ENCODE measurements at regions not wholly inside any gene's neighbourhood (a gene's known extent, or its start where the extent isn't known, plus 50 kb on each side); places are given as distances from the start of the nearest gene placed in this dataset.

GRCh38 chr9:31969552-31969951, 414.9 kb upstream of the ACO1 start:
- CTCF ChIA-PET, result no interaction called here
- no peak overlapping the region for H3K4me3 Mint-ChIP-seq
- H3K27ac Mint-ChIP-seq, result no peak overlapping the region

DNA sequence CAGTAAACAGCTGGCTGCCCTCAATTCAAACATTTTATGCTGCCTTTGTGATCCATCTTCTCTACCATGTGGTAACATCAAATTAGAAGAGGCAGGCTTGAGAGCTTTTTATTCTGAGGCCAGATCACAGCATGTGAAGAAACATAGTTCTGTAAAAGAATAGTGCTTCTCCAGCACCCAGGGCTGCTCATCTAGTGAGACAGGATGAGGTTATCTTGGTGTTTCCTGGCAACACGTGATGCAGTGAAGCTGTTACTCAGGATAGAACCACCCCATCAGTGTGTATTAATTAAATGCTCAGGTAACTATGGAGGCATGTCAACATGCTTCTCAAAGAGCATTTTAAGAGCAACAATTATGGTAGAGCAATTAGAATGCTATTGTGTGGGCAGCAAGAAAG, 400.5 kb upstream of the ACO1 start:
- no peaks in the 10 kb centered on the region for H3K27me3 Mint-ChIP-seq
- DNase-seq, result no peak
- no peaks in the 10 kb centered on the region for H3K36me3 Mint-ChIP-seq
- no peak overlapping the region for H3K27ac Mint-ChIP-seq
- CTCF ChIA-PET, result no interaction called here
- H3K9me3 Mint-ChIP-seq, result peaks cover 9% of the 10 kb centered on the region
- H3K4me3 Mint-ChIP-seq, result no peak overlapping the region
- no peaks in the 10 kb centered on the region for H3K4me1 Mint-ChIP-seq

More at GRCh38 chr9:31969552-31969951, 414.9 kb upstream of the ACO1 start:
- no peaks in the 10 kb centered on the region for H3K4me1 Mint-ChIP-seq
- H3K27me3 Mint-ChIP-seq, result no peaks in the 10 kb centered on the region
- no peak for DNase-seq
- H3K9me3 Mint-ChIP-seq, result no peaks in the 10 kb centered on the region
- no peaks in the 10 kb centered on the region for H3K36me3 Mint-ChIP-seq

- no peaks in the 10 kb centered on the region for H3K4me1 Mint-ChIP-seq
- H3K36me3 Mint-ChIP-seq, result no peaks in the 10 kb centered on the region
- H3K4me3 Mint-ChIP-seq, result no peak overlapping the region
- CTCF ChIA-PET, result no interaction called here
- DNase-seq, result no peak
- H3K27ac Mint-ChIP-seq, result no peak overlapping the region
- peaks cover 4% of the 10 kb centered on the region for H3K9me3 Mint-ChIP-seq
- H3K27me3 Mint-ChIP-seq, result no peaks in the 10 kb centered on the region
These were observed 388.1 kb upstream of the ACO1 start for GRCh38 chr9:31996331-31996730.

DNA sequence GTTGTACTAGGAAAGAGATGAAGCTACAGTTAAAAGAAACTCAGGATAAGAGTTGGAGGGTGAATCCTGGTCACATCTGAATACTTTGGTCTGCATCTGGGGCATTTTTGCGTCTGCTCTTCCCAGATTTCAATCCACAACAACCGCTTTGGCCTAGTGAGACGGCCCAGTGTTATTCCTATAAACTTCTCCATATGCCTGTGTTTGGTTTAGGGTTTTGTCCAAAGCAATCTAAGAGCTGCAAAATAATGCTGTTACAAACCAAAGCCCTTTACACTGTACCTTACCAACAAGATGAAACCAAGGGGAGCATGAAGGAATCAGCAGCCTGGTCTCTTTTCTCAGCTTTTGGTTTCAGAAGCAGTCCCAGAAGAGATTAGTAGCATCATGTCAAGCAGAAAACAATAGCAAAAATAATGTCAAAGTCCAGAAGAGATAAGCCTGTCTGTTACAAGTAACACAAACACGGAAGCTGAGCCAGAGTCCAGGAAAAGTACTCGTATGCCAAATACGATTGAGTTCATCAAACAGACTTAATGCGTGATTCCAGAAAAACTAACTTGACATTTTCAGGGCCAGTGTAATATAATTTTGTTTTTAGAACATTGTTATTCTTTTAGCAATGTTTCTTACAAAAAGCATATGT, 379.9 kb upstream of the ACO1 start:
- no peak overlapping the region for H3K27ac Mint-ChIP-seq
- no peaks in the 10 kb centered on the region for H3K9me3 Mint-ChIP-seq
- CTCF ChIA-PET, result no interaction called here
- no peaks in the 10 kb centered on the region for H3K27me3 Mint-ChIP-seq
- H3K36me3 Mint-ChIP-seq, result no peaks in the 10 kb centered on the region
- H3K4me3 Mint-ChIP-seq, result no peak overlapping the region
- DNase-seq, result no peak
- H3K4me1 Mint-ChIP-seq, result no peaks in the 10 kb centered on the region

- no peaks in the 10 kb centered on the region for H3K27me3 Mint-ChIP-seq
- no peak for DNase-seq
- no peaks in the 10 kb centered on the region for H3K36me3 Mint-ChIP-seq
These were observed 374.1 kb upstream of the ACO1 start for GRCh38 chr9:32010322-32010721.

DNA sequence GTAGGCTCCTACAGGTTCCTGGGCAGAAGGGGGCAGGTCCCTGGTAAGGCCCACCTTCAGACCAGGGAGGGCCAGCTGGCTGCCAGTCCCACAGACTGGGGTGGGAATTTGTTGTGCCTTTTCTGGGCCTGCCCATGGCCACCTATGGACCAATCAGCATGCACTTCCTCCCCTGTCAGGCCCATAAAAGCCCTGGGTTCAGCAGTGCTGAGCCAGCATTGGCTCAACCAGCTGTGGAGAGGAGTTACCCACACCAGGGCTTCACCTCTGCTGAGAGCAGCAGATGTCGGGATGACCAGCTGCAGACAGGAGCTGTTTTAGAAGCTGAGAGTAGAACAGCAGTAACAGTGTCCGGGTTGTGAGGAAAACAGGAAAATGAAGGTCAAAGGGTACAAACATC, 373.4 kb upstream of the ACO1 start:
- no peak overlapping the region for H3K4me3 Mint-ChIP-seq
- DNase-seq, result no peak
- CTCF ChIA-PET, result no interaction called here
- no peak overlapping the region for H3K27ac Mint-ChIP-seq
- no peaks in the 10 kb centered on the region for H3K9me3 Mint-ChIP-seq
- H3K4me1 Mint-ChIP-seq, result no peaks in the 10 kb centered on the region
- no peaks in the 10 kb centered on the region for H3K36me3 Mint-ChIP-seq
- H3K27me3 Mint-ChIP-seq, result no peaks in the 10 kb centered on the region

More at GRCh38 chr9:32010322-32010721, 374.1 kb upstream of the ACO1 start:
- CTCF ChIA-PET, result no interaction called here
- H3K9me3 Mint-ChIP-seq, result no peaks in the 10 kb centered on the region
- no peak overlapping the region for H3K4me3 Mint-ChIP-seq
- no peak overlapping the region for H3K27ac Mint-ChIP-seq
- H3K4me1 Mint-ChIP-seq, result no peaks in the 10 kb centered on the region

DNA sequence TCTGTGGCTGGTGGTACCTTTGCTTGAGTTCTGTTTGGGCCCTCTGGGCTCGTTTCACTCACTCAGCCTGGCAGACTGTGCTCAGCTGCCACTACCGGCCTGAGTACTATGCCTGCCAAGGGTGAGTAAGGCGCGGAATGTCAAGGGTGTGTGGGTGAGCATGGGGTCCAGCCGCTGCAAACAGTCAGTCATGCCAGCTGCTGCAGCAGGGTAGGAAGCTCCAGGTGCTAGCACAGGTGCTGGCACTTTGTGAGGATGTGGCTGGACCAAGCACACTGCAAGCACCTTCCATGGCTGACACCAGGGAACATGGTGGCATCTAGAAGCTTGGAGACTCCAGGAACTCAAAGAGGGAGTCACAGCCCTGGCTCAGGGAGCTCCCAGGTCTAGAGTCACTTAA, 368.6 kb upstream of the ACO1 start:
- Mint-ChIP-seq H3K27me3 (no peaks in the 10 kb centered on the region), H3K9me3 (no peaks in the 10 kb centered on the region), H3K4me1 (no peaks in the 10 kb centered on the region), H3K36me3 (no peaks in the 10 kb centered on the region), H3K4me3 (no peak overlapping the region), H3K27ac (no peak overlapping the region)
- CTCF ChIA-PET, result no interaction called here
- DNase-seq, result no peak

GRCh38 chr9:32045513-32045912, 338.9 kb upstream of the ACO1 start:
- DNase-seq, result no peak
- no peaks in the 10 kb centered on the region for H3K27me3 Mint-ChIP-seq
- no peaks in the 10 kb centered on the region for H3K4me1 Mint-ChIP-seq
- CTCF ChIA-PET, result no interaction called here
- no peaks in the 10 kb centered on the region for H3K36me3 Mint-ChIP-seq
- no peak overlapping the region for H3K27ac Mint-ChIP-seq
- no peak overlapping the region for H3K4me3 Mint-ChIP-seq
- H3K9me3 Mint-ChIP-seq, result no peaks in the 10 kb centered on the region

DNA sequence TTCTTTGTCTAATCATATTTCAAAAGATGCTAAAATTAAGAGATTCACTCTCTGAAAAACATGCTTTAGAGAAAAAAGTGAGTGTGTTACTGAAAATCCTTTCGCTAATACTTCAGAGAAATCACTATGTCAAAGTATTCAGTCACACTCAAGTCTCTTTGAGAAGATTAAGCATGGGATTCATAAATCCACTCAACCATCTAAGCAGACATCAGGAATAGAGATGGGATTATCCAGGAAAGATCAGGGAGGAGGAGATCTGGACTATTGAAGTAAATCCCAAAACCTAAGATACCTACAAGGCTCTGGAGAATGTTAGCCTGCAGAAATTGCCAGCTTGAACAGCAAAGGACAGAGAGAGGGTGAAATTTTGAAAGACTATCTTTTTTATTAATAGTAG, 317.2 kb upstream of the ACO1 start:
- H3K36me3 Mint-ChIP-seq, result no peaks in the 10 kb centered on the region
- H3K27me3 Mint-ChIP-seq, result no peaks in the 10 kb centered on the region
- no peaks in the 10 kb centered on the region for H3K9me3 Mint-ChIP-seq
- no peak for DNase-seq
- H3K27ac Mint-ChIP-seq, result no peak overlapping the region
- no peak overlapping the region for H3K4me3 Mint-ChIP-seq
- H3K4me1 Mint-ChIP-seq, result no peaks in the 10 kb centered on the region
- CTCF ChIA-PET, result no interaction called here

DNA sequence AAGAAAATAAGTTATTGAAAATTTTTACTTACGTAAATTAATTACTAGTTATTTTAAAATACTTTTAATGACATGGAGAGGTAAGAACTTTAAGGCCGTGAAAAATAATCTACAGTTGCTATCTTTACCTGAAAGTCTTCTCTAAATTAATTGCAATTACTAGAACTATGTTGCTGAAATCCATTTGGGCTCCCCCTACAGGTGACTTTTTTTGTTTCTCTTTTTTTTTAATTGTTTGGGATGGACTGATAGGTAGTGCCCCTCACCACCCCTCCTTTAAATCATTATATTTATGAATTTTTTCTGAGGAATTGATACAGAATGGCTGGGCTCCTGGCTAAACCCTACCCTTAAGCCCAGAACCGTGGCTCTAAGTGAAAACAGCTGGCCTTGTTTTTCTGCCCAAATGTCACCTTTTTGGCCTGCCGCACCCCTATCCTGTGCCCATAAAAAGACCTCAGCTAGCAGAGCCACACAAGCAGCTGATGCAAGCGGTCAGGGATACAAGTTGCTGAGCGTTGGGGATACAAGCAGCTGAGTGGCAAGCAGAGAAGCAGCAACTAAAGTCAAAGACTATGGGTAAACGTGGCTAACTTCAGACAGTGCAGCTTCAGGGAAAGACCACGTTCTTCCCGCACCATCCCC, 315.2 kb upstream of the ACO1 start:
- H3K4me1 Mint-ChIP-seq, result no peaks in the 10 kb centered on the region
- no peak overlapping the region for H3K27ac Mint-ChIP-seq
- H3K9me3 Mint-ChIP-seq, result no peaks in the 10 kb centered on the region
- H3K27me3 Mint-ChIP-seq, result no peaks in the 10 kb centered on the region
- no peak overlapping the region for H3K4me3 Mint-ChIP-seq
- no peaks in the 10 kb centered on the region for H3K36me3 Mint-ChIP-seq
- CTCF ChIA-PET, result interaction anchor here (0.7 to 1.5 kb wide), 4 partner anchors 10 to 1099 kb away, joined by 3 to 5 read pairs (median 4); no protein-coding TSS in a partner anchor
- no peak for DNase-seq

- Mint-ChIP-seq H3K27ac (no peak overlapping the region), H3K4me1 (no peaks in the 10 kb centered on the region), H3K36me3 (no peaks in the 10 kb centered on the region), H3K9me3 (no peaks in the 10 kb centered on the region), H3K27me3 (no peaks in the 10 kb centered on the region), H3K4me3 (no peak overlapping the region)
- CTCF ChIA-PET, result interaction anchor here (0.7 to 1.5 kb wide), 3 partner anchors 12 to 1100 kb away, joined by 3 to 4 read pairs (median 3); no protein-coding TSS in a partner anchor
- no peak for DNase-seq
These were observed 314.5 kb upstream of the ACO1 start for GRCh38 chr9:32069969-32070368.

- Mint-ChIP-seq H3K4me3 (no peak overlapping the region), H3K4me1 (no peaks in the 10 kb centered on the region), H3K36me3 (no peaks in the 10 kb centered on the region), H3K27ac (no peak overlapping the region), H3K27me3 (no peaks in the 10 kb centered on the region), H3K9me3 (no peaks in the 10 kb centered on the region)
- DNase-seq, result no peak
- CTCF ChIA-PET, result no interaction called here
These were observed 311.9 kb upstream of the ACO1 start for GRCh38 chr9:32072570-32072969.

DNA sequence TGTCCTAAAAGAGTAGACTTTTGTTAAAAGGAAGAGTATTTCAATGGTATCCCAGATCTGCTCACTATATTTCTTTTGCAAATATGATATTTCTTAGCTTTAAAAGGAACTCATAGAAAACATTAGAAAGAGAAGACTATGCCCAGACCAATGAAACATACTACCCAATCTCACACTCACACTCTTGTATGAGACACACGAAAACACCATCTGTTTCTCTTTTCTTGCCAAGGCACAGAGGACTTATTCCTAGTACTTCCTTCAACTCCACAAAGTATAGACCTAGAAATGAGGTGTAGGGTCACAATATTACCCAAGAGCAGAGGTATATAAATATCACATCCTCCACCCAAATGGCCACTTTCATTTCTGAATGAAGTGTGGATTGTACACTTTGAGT, 292.4 kb upstream of the ACO1 start:
- Mint-ChIP-seq H3K27ac (no peak overlapping the region), H3K4me3 (no peak overlapping the region), H3K27me3 (no peaks in the 10 kb centered on the region), H3K4me1 (no peaks in the 10 kb centered on the region), H3K9me3 (no peaks in the 10 kb centered on the region), H3K36me3 (no peaks in the 10 kb centered on the region)
- DNase-seq, result no peak
- CTCF ChIA-PET, result no interaction called here

DNA sequence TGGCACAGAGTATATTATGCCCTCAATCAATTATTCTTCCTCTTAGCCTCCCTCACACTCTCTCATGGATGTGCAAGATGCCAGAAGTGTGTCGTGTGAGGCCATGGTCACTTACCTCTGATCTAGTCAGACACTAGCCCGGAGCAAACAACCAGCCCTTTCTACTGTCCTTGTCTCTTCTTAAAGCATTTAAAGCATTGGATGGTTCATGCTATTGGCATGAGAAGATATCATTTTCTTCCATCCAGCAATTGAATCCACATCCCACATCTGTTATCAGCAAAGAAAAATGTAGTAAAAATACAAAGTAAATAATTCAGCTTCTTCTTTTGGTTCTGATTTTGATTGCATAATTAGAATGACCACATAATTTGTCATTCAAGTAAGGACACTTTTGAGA, 267.2 kb upstream of the ACO1 start:
- Mint-ChIP-seq H3K4me3 (no peak overlapping the region), H3K4me1 (no peaks in the 10 kb centered on the region), H3K27me3 (no peaks in the 10 kb centered on the region), H3K27ac (no peak overlapping the region), H3K36me3 (no peaks in the 10 kb centered on the region), H3K9me3 (no peaks in the 10 kb centered on the region)
- CTCF ChIA-PET, result no interaction called here
- DNase-seq, result no peak

- Mint-ChIP-seq H3K27me3 (no peaks in the 10 kb centered on the region), H3K9me3 (peaks cover 1% of the 10 kb centered on the region), H3K4me1 (no peaks in the 10 kb centered on the region), H3K36me3 (no peaks in the 10 kb centered on the region), H3K27ac (no peak overlapping the region), H3K4me3 (no peak overlapping the region)
- CTCF ChIA-PET, result no interaction called here
- DNase-seq, result no peak
These were observed 255.9 kb upstream of the ACO1 start for GRCh38 chr9:32128546-32128945.

All from activated naive CD4-positive, alpha-beta T cell treated with anti-CD3 and anti-CD28 coated beads, Interleukin-2, amount 10 ng/mL, durations not matched to agents 7 days and 5 days (primary cell).